PC-3 (cell line): ENCODE measurements at regions not wholly inside any gene's neighbourhood (a gene's known extent, or its start where the extent isn't known, plus 50 kb on each side); places are given as distances from the start of the nearest gene placed in this dataset.

Experiments used
- ATAC-seq: fragments of 200-7000 bp; cut with Tn5 transposase; 2 replicates; pipeline ENCODE4 v1.9.1; 2020; ENCODE audit warnings: mild to moderate bottlenecking, moderate library complexity
- BruUV-seq: library from RNA; stranded (reverse); fragments of 400-500 nt; replicated peaks from 2 replicates; lab custom pipeline; 2021; lab: Mats Ljungman, UMichigan
- CTCF ChIA-PET: fragments of 300-600 bp; sonication (Branson Sonifier 250); formaldehyde crosslinking; loops from one replicate; lab custom pipeline; 2022; ENCODE audit warnings: antibody characterized with exemption; lab: Charles Lee
- POLR2A ChIA-PET: fragments of 300-600 bp; sonication (Branson Sonifier 250); formaldehyde crosslinking; loops from one replicate; lab custom pipeline; 2022; ENCODE audit warnings: antibody characterized with exemption; ENCODE audit not compliant: unreplicated experiment; lab: Charles Lee
- DNase-seq: peaks from one replicate; pipeline ENCODE4 v3.0.0-alpha.2; 2015
- H2AFZ ChIP-seq: fragments of 300-600 bp; sonication (generic); 2 replicates; pipeline ENCODE4 v1.6.0; 2016; ENCODE audit warnings: antibody characterized with exemption, low read length
- H3F3A ChIP-seq: fragments of 300-600 bp; sonication (generic); one replicate; pipeline ENCODE4 v1.6.0; 2017; ENCODE audit warnings: antibody characterized with exemption, low read length, control low read depth, mild to moderate bottlenecking; ENCODE audit not compliant: unreplicated experiment
- H3K27ac ChIP-seq: fragments of 300-600 bp; sonication (generic); 2 replicates; pipeline ENCODE4 v1.5.1; 2016; ENCODE audit warnings: mild to moderate bottlenecking, low read length
- H3K27me3 ChIP-seq: fragments of 300-600 bp; sonication (generic); 2 replicates; pipeline ENCODE4 v1.6.1; 2016; ENCODE audit warnings: low read length, mixed read lengths
- H3K36me3 ChIP-seq: fragments of 300-600 bp; sonication (generic); 2 replicates; pipeline ENCODE4 v1.6.1; 2016; ENCODE audit warnings: low read depth, mixed run types, low read length, mixed read lengths
- H3K4me1 ChIP-seq: fragments of 300-600 bp; sonication (generic); 2 replicates; pipeline ENCODE4 v1.5.1; 2016; ENCODE audit warnings: low read length; ENCODE audit not compliant: insufficient read depth
- H3K4me2 ChIP-seq: fragments of 300-600 bp; sonication (generic); 2 replicates; pipeline ENCODE4 v1.6.0; 2016; ENCODE audit warnings: low read length
- H3K4me3 ChIP-seq: fragments of 300-600 bp; sonication (generic); 2 replicates; pipeline ENCODE4 v1.5.1; 2016; ENCODE audit warnings: mild to moderate bottlenecking, low read length, mixed read lengths
- H3K79me2 ChIP-seq: fragments of 300-600 bp; sonication (generic); 2 replicates; pipeline ENCODE4 v1.6.1; 2017; ENCODE audit warnings: low read length, mixed read lengths
- H3K9ac ChIP-seq: fragments of 300-600 bp; sonication (generic); 2 replicates; pipeline ENCODE4 v1.6.0; 2016; ENCODE audit warnings: mild to moderate bottlenecking, low read length
- H3K9me2 ChIP-seq: fragments of 300-600 bp; sonication (generic); replicated peaks from 2 replicates; pipeline ENCODE4 v1.6.1; 2016; ENCODE audit warnings: mixed run types, low read length, mixed read lengths
- H3K9me3 ChIP-seq: fragments of 300-600 bp; sonication (generic); 2 replicates; pipeline ENCODE4 v1.6.1; 2016; ENCODE audit warnings: low read length, mixed read lengths
- H4K20me1 ChIP-seq: fragments of 300-600 bp; sonication (generic); 2 replicates; pipeline ENCODE4 v1.6.1; 2016; ENCODE audit warnings: low read length, mixed read lengths
- CTCF ChIP-seq: fragments of 300-600 bp; sonication (generic); conservative IDR thresholded peaks from 2 replicates; pipeline ENCODE4 v1.5.1; 2017; ENCODE audit warnings: antibody characterized with exemption, low read depth, mild to moderate bottlenecking, low read length
- EZH2 ChIP-seq: fragments of 300-600 bp; sonication (generic); IDR thresholded peaks from one replicate; pipeline ENCODE4 v1.6.1; 2017; ENCODE audit warnings: antibody characterized with exemption, mild to moderate bottlenecking, low read length; ENCODE audit not compliant: unreplicated experiment
- EZH2phosphoT487 ChIP-seq: fragments of 300-600 bp; sonication (generic); IDR thresholded peaks from 2 replicates; pipeline ENCODE4 v1.6.1; 2018; ENCODE audit warnings: mild to moderate bottlenecking, antibody characterized with exemption, low read length, borderline replicate concordance
- intact Hi-C: fragments of 100-400 bp; cut with micrococcal nuclease; formaldehyde crosslinking; loops from 2 replicates; pipeline ENCODE4 v1.9.0; 2023

GRCh38 chr6:23951691-23952090 lies 174.3 kb upstream of the NRSN1 start:
- intact Hi-C loops = no loop called here
- Histone ChIP-seq H3K4me3 (no peak overlapping the region), H4K20me1 (no peaks in the 10 kb centered on the region), H3K79me2 (no peaks in the 10 kb centered on the region), H3K4me1 (no peaks in the 10 kb centered on the region), H3F3A (no peaks in the 10 kb centered on the region), H2AFZ (no peak overlapping the region), H3K9ac (no peak overlapping the region), H3K27me3 (peaks cover 61% of the 10 kb centered on the region), H3K9me3 (no peaks in the 10 kb centered on the region), H3K36me3 (no peaks in the 10 kb centered on the region), H3K27ac (no peak overlapping the region), H3K9me2 (no peaks in the 10 kb centered on the region), H3K4me2 (no peak overlapping the region)
- CTCF ChIA-PET = no interaction called here
- BruUV-seq = no TSS peak
- POLR2A ChIA-PET = no interaction called here
- ATAC-seq (no peak), DNase-seq (no peak)
- TF ChIP-seq CTCF (no peak), EZH2phosphoT487 (no peak), EZH2 (no peak)

DNA sequence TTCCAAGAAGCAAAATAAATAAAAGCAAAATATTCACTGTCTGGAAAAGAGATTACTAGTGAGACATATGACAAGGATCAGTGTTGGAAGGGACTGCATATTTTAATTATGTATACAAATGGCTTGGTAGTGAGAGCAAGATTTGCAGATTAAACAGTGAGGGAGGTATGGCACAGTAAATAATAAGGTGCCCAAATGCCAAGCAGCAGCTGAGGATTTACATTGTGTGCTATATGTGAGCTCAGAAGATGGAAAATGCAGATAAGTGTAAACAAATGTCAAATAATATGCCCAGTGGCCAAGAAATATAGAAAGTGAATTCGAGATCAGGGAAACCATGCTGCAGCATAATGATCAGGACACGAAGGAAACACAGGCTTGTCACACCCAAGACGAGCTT lies 173.8 kb upstream of the NRSN1 start:
- Histone ChIP-seq H2AFZ (no peak overlapping the region), H3K4me3 (no peak overlapping the region), H3K9ac (no peak overlapping the region), H3K79me2 (no peaks in the 10 kb centered on the region), H3K27me3 (peaks cover 61% of the 10 kb centered on the region), H3K4me1 (no peaks in the 10 kb centered on the region), H3K9me3 (no peaks in the 10 kb centered on the region), H3K4me2 (no peak overlapping the region), H3K9me2 (no peaks in the 10 kb centered on the region), H3K27ac (no peak overlapping the region), H3K36me3 (no peaks in the 10 kb centered on the region), H4K20me1 (no peaks in the 10 kb centered on the region), H3F3A (no peaks in the 10 kb centered on the region)
- ChIA-PET POLR2A (no interaction called here), CTCF (no interaction called here)
- intact Hi-C loops = no loop called here
- ATAC-seq = no peak
- no peak for TF ChIP-seq EZH2phosphoT487
- no peak for TF ChIP-seq EZH2
- TF ChIP-seq CTCF = no peak
- DNase-seq = no peak
- no TSS peak for BruUV-seq

GRCh38 chr6:23953976-23954375 lies 172.0 kb upstream of the NRSN1 start:
- Histone ChIP-seq H3K27me3 (peaks cover 73% of the 10 kb centered on the region), H3K36me3 (no peaks in the 10 kb centered on the region), H4K20me1 (no peaks in the 10 kb centered on the region), H3K9me2 (no peaks in the 10 kb centered on the region), H3K27ac (no peak overlapping the region), H3K9me3 (no peaks in the 10 kb centered on the region), H3F3A (no peaks in the 10 kb centered on the region), H3K79me2 (no peaks in the 10 kb centered on the region), H2AFZ (no peak overlapping the region), H3K4me2 (no peak overlapping the region), H3K4me1 (no peaks in the 10 kb centered on the region), H3K4me3 (no peak overlapping the region), H3K9ac (no peak overlapping the region)
- POLR2A ChIA-PET = no interaction called here
- no TSS peak for BruUV-seq
- peak; percentile 29 for DNase-seq
- ATAC-seq = no peak
- intact Hi-C loops = no loop called here
- TF ChIP-seq EZH2phosphoT487 (no peak), EZH2 (no peak), CTCF (no peak)
- CTCF ChIA-PET = no interaction called here
